Omental fat pad (tissue), 3 donors: ENCODE measurements at regions not wholly inside any gene's neighbourhood (a gene's known extent, or its start where the extent isn't known, plus 50 kb on each side); places are given as distances from the start of the nearest gene placed in this dataset.

Source experiments
- ATAC-seq: fragments of 150-250 bp; one replicate; pipeline ENCODE4 v1.9.1; 2016; ENCODE audit warnings: mild to moderate bottlenecking, moderate library complexity; ENCODE audit not compliant: low FRiP score
- DNase-seq: peaks from one replicate; pipeline ENCODE4 v3.0.0-alpha.2; 2019; ENCODE audit warnings: low spot score
- TF ChIP-seq, protein P1 (sequence below), 3 donors: fragments of 450-650 bp; IDR thresholded peaks; one replicate each; pipeline ENCODE4 v1.5.1; 2016 to 2017; ENCODE audit warnings: antibody characterized with exemption in 3 of 3, mild to moderate bottlenecking in 3 of 3, moderate library complexity in 2 of 3

DNA sequence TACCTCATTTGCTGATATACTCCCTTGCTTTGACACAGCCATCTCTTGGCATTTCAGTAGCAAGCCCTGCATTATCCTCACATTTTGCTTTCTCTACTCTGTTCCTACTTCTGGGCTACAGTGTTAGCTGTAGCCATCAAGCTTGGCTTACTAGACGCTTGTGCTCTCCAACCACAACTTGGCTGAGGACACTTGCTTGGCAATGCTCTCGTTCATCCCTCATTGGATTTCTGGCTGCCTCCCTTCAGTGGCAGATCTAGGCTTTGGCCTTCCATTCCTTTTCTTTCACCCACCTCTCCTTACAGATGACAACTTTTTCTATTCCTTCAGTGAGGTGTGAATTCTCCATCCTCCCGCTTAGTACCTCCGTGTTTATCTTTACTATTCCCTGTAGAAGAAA lies 428.7 kb upstream of the LRRC7 start:
- DNase-seq (no peak), ATAC-seq (no peak)
- TF ChIP-seq, protein P1, sequence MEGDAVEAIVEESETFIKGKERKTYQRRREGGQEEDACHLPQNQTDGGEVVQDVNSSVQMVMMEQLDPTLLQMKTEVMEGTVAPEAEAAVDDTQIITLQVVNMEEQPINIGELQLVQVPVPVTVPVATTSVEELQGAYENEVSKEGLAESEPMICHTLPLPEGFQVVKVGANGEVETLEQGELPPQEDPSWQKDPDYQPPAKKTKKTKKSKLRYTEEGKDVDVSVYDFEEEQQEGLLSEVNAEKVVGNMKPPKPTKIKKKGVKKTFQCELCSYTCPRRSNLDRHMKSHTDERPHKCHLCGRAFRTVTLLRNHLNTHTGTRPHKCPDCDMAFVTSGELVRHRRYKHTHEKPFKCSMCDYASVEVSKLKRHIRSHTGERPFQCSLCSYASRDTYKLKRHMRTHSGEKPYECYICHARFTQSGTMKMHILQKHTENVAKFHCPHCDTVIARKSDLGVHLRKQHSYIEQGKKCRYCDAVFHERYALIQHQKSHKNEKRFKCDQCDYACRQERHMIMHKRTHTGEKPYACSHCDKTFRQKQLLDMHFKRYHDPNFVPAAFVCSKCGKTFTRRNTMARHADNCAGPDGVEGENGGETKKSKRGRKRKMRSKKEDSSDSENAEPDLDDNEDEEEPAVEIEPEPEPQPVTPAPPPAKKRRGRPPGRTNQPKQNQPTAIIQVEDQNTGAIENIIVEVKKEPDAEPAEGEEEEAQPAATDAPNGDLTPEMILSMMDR (IDR thresholded peaks at IDR 0.05), result no peak

DNA sequence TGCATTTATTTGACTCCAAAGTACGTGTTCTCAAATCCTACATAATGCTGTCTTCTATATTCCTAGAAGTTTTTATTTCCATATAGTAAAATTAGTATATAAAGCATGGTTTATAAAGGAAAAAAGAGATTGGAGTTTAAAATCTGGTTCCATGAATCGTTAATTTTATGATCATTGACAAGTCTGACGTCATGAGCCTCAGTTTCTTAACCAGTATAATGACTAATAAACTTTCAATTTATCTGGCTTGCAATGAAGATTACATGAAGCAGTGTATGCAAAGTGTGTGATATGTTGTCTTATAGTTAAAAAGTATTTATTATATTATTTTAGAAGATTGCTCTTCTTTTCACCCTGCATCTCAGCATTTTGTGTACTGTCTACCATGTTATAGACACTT lies 421.4 kb upstream of the LRRC7 start:
- TF ChIP-seq, protein P1 (IDR thresholded peaks at IDR 0.05), result no peak
- DNase-seq, result no peak

DNA sequence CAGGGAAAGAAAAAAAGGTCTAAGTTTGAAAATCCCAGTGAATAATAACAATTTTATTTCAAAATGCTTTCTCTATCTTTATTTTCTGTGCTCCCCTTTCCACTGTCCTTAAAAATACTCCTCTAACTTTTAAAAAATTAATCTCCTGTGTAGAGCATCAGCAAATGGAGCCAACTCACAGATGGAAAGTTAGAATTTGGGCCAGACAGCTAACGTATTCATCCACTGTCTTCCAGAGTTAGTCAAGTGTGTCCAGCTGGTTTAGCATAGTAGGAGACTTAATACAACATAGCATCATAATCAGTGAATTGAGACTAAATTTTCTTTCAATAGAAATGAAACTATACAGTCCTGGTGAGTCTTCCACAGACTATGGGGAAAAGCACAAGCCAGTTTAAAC lies 419.0 kb upstream of the LRRC7 start:
- TF ChIP-seq, protein P1 (IDR thresholded peaks at IDR 0.05), result no peak
- no peak for DNase-seq
- ATAC-seq, result no peak

More for the DNA sequence above, 421.4 kb upstream of the LRRC7 start:
- no peak for ATAC-seq

DNA sequence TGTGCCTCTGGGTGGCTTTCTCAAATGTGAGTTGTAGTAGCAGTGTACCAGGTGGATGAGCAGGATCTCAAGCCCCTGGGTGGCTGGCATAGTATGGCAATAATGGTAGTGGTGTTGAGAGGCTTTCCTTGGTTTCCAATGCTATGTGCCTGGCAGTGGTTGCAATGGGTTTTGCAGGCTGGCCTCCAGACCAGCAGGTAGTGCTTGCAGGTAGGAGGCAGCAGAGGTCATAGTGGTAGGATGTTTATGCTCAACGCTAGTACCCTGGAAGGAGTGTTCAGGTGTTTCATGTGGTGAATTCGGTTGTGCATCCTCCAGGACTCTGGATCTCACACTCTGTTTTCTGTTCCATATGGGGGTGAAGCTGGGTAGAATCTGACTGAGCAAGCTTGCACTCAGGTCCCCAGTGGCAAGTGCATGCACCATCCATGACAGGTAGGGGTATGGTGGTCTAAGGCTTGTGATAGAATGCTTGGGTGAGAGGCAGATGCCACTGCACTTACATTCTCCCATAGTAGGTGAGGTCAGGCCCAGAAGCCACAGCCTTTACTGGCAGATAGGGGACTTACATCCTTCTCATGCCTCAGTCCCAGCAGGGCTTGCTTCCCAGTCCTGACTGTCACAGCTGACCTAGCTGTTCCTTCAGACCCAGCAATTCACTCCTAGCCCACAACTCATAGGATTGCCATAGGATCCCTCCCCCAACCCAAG lies 410.5 kb upstream of the LRRC7 start:
- TF ChIP-seq, protein P1 (IDR thresholded peaks at IDR 0.05), result no peak
- ATAC-seq, result no peak
- no peak for DNase-seq

DNA sequence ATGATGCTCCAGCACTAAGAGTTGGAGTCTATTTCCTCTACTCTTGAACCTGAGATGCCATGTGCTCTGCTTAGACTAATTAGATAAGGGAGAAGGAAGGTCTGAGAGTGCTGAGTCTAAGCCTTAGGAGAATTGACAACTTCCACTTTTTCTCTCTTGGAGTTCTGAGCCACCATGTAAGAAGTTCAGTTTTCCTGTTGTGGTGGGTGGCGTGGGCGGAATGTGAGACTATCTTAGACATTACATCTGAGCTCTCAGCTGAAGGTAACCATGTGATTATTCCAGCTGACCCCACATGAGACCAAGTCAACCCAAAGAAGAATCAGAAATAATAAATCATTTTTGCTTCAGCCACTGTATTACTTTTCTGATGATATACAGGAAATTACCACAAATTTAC lies 404.5 kb upstream of the LRRC7 start:
- TF ChIP-seq, protein P1 (IDR thresholded peaks at IDR 0.05), result no peak
- DNase-seq, result no peak
- no peak for ATAC-seq

DNA sequence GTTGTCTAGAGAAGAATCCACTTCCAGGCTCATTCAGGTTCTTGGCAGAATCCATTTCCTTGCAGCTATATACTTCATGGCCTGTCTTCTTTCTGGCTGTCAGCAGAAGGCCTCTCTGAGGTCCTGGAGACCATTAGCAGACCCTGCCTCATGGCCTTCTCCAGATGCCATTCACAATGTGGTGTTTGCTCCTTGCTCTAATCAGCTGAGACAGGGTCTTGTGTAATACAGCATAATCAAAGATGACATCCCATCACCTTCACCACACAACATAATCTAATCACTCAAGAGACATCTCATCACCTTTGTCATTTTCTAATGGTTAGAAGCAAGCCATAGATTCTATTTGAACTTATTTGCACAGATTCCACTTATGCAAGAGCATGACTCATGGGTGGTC lies 403.9 kb upstream of the LRRC7 start:
- TF ChIP-seq, protein P1 (IDR thresholded peaks at IDR 0.05), result no peak
- ATAC-seq, result no peak
- DNase-seq, result no peak

DNA sequence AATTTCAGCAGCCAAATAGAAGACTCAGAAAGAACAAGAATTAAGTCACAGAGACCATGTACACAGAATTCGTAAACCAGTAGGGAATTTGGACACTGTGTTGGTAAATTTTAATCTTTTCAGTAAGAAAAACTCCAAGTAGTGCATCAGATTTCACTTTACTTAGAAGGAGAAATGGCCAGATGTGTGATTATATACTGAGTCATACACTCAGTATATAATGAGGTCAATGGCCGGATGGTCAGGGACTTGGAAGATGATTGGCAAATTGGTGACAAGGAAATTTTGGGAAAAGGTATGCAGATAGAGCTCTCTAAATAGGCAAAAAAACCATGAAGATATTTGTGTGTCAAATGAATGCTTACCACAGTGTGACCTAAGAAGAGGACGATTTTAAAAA lies 399.8 kb upstream of the LRRC7 start:
- TF ChIP-seq, protein P1 (IDR thresholded peaks at IDR 0.05), result no peak
- DNase-seq (no peak), ATAC-seq (no peak)
